ENCODE measurements at regions not wholly inside any gene's neighbourhood (a gene's known extent, or its start where the extent isn't known, plus 50 kb on each side); places are given as distances from the start of the nearest gene placed in this dataset.

DNA sequence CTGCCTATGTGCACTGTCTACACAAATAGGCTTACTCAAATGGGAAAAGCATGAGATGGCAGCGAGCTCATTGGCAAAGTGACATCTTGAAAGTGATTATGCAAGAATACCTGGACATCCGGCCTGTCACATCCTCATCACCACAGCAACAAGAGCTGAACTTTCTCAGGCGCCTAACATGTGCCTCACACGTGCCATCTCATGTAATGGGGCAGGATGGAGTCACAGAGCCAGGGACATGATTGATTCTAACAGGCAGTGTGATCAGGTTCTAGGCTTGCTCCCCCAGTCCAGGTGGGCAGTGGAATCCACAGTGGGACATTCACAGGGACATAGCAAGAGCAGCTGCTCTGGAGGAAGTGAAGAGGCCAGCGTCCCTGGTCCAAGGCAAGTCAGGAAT is 192.3 kb upstream of the SSTR4 start:
- TF ChIP-seq, protein P1, sequence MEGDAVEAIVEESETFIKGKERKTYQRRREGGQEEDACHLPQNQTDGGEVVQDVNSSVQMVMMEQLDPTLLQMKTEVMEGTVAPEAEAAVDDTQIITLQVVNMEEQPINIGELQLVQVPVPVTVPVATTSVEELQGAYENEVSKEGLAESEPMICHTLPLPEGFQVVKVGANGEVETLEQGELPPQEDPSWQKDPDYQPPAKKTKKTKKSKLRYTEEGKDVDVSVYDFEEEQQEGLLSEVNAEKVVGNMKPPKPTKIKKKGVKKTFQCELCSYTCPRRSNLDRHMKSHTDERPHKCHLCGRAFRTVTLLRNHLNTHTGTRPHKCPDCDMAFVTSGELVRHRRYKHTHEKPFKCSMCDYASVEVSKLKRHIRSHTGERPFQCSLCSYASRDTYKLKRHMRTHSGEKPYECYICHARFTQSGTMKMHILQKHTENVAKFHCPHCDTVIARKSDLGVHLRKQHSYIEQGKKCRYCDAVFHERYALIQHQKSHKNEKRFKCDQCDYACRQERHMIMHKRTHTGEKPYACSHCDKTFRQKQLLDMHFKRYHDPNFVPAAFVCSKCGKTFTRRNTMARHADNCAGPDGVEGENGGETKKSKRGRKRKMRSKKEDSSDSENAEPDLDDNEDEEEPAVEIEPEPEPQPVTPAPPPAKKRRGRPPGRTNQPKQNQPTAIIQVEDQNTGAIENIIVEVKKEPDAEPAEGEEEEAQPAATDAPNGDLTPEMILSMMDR (IDR thresholded peaks at IDR 0.05; ENCODE audit: extremely low read depth in 1 of 2, insufficient read depth in 1 of 2, low read depth in 1 of 2, low read length in 2 of 2), result no peak
- no peak for TF ChIP-seq EZH2 (IDR thresholded peaks at IDR 0.05; ENCODE audit: borderline replicate concordance, low read depth, low read length, severe bottlenecking)
- no peak for TF ChIP-seq POLR2A (IDR thresholded peaks at IDR 0.05; ENCODE audit: low read depth, low read length)
- TF ChIP-seq MYC (IDR thresholded peaks at IDR 0.05; ENCODE audit: low read depth, low read length), result no peak
- no peak for TF ChIP-seq POLR2AphosphoS5 (IDR thresholded peaks at IDR 0.05; ENCODE audit: insufficient read depth, low read depth, low read length)
- TF ChIP-seq JUN (IDR thresholded peaks at IDR 0.05; ENCODE audit: borderline replicate concordance, insufficient read depth, insufficient read length, low read depth), result no peak
- no peak for TF ChIP-seq FOS (IDR thresholded peaks at IDR 0.05; ENCODE audit: borderline replicate concordance, insufficient read depth, low read length)
- no peak for TF ChIP-seq MAX (IDR thresholded peaks at IDR 0.05; ENCODE audit: insufficient read depth, insufficient read length)
- TF ChIP-seq GATA2 (IDR thresholded peaks at IDR 0.05; ENCODE audit: insufficient read depth, insufficient read length, low read depth, low read length), result no peak

Measured in endothelial cell of umbilical vein (primary cell).